ENCODE measurements at regions not wholly inside any gene's neighbourhood (a gene's known extent, or its start where the extent isn't known, plus 50 kb on each side); places are given as distances from the start of the nearest gene placed in this dataset.

DNA sequence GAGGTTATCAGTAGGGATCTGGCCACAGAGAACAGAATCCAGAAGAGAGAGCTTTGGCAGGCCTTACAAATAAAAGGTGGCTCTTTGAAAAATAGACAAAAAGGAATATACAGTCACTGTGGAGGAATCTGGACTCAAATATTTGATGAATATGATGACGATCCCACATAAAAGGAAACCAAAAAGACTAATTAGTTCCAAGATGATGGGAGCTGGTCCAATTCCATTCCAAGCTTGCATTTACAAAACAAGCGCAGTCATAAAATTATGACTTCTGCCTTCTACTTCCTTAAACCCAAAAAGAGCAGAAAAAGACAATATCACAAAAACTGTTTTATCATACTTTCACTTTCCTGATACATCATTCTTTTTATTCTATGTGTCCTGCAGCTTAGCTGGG, 285.8 kb downstream of the DIPK2A start:
- no peaks in the 10 kb centered on the region for H3K9me3 Mint-ChIP-seq (ENCODE audit: insufficient read depth)
- DNase-seq (no peak), ATAC-seq (no peak)
- ChIA-PET POLR2A (no interaction called here), CTCF (no interaction called here)
- H3K27me3 Mint-ChIP-seq (ENCODE audit: low read depth) = peaks cover 10% of the 10 kb centered on the region
- no peak overlapping the region for H3K27ac Mint-ChIP-seq
- H3K36me3 Mint-ChIP-seq (ENCODE audit: low read depth) = no peaks in the 10 kb centered on the region
- H3K4me1 Mint-ChIP-seq (ENCODE audit: low read depth) = no peaks in the 10 kb centered on the region
- H3K4me3 Mint-ChIP-seq = no peak overlapping the region

DNA sequence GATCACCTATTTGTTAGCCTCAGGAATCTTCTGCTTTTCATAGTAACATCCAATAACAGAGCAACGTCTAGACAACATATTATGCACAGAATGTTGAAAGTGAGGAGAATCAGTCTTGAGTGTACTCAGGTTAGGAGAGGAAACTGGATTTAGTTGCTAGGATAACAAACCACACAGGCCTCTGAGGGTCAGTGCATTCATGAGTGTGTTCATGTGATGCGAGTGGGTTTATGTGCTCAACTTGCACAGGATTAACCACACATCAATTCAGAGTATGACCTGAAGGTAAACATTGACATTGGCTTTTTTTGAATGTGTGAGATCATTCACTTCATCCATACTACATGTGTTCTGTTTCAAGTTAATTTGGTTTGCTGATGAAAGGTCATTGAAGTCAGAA, 287.6 kb downstream of the DIPK2A start:
- no peak for DNase-seq
- POLR2A ChIA-PET = no interaction called here
- Mint-ChIP-seq H3K9me3 (ENCODE audit: insufficient read depth) (no peaks in the 10 kb centered on the region), H3K4me3 (no peak overlapping the region), H3K4me1 (ENCODE audit: low read depth) (no peaks in the 10 kb centered on the region), H3K36me3 (ENCODE audit: low read depth) (no peaks in the 10 kb centered on the region), H3K27ac (no peak overlapping the region), H3K27me3 (ENCODE audit: low read depth) (peaks cover 7% of the 10 kb centered on the region)
- CTCF ChIA-PET = no interaction called here
- ATAC-seq = no peak

DNA sequence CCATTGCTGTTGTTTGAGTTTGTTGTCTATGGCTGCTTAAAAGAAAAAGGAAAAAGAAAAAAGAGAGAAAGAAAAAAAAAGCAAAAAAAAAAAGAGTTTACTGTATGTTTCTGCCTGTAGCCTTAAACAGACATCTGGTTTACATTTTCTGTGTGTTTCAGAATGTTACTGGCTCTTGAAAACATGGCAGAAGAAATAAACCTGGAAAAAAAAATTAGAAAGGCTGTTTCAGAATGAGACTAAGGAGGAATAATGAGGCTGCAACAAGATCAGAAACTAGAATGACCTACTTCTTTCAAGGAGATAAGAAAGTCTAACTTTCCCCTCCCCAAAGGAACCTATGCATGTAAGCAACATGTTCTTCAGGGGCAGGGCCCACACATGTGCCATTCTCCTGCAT, 292.1 kb downstream of the DIPK2A start:
- no peak overlapping the region for H3K27ac Mint-ChIP-seq
- ChIA-PET POLR2A (no interaction called here), CTCF (no interaction called here)
- H3K4me1 Mint-ChIP-seq (ENCODE audit: low read depth) = no peaks in the 10 kb centered on the region
- no peaks in the 10 kb centered on the region for H3K9me3 Mint-ChIP-seq (ENCODE audit: insufficient read depth)
- DNase-seq (no peak), ATAC-seq (no peak)
- no peaks in the 10 kb centered on the region for H3K27me3 Mint-ChIP-seq (ENCODE audit: low read depth)
- no peak overlapping the region for H3K4me3 Mint-ChIP-seq
- no peaks in the 10 kb centered on the region for H3K36me3 Mint-ChIP-seq (ENCODE audit: low read depth)

DNA sequence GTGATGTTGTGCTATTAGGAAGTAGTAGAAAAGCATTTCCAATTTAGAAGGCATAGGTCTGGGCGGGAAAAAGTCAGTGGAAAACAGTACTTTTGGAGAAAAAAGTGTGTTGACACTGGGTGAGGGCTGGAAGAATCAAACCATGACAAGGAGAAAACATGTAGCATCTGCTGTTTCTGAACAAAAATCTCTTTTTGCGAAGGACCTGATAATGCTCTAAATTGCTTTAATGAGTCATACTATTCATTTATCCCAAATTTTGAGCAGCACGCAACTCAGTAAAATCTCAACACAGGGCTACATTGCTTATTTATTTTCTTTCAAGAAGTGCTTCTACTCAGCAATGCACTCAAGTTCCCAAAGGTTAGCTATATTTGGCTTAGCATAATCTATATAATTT, 292.7 kb downstream of the DIPK2A start:
- Mint-ChIP-seq H3K9me3 (ENCODE audit: insufficient read depth) (no peaks in the 10 kb centered on the region), H3K27ac (no peak overlapping the region), H3K4me1 (ENCODE audit: low read depth) (no peaks in the 10 kb centered on the region), H3K27me3 (ENCODE audit: low read depth) (no peaks in the 10 kb centered on the region), H3K4me3 (no peak overlapping the region), H3K36me3 (ENCODE audit: low read depth) (no peaks in the 10 kb centered on the region)
- DNase-seq (no peak), ATAC-seq (no peak)
- ChIA-PET CTCF (no interaction called here), POLR2A (no interaction called here)

DNA sequence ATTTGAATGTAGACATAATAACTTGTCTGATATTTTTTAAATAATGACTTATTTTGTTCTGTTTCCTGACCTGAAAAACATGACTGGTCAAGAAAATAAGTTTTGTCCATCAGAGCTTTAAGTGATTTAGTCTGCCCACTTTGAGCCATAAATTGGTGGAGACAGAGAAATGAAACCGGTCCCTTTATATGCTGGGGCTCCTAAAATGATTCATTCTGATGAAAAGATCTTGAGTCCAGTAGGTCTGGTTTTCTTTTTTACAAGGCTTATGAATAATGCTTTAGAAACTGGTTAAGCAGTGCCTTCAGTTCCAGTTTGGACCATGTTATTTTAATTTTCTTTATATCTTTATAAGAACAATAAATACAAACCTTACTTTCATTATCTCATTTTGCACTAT, 293.2 kb downstream of the DIPK2A start:
- no peaks in the 10 kb centered on the region for H3K36me3 Mint-ChIP-seq (ENCODE audit: low read depth)
- CTCF ChIA-PET = no interaction called here
- no peak overlapping the region for H3K4me3 Mint-ChIP-seq
- H3K27ac Mint-ChIP-seq = no peak overlapping the region
- no peaks in the 10 kb centered on the region for H3K27me3 Mint-ChIP-seq (ENCODE audit: low read depth)
- POLR2A ChIA-PET = no interaction called here
- H3K4me1 Mint-ChIP-seq (ENCODE audit: low read depth) = no peaks in the 10 kb centered on the region
- H3K9me3 Mint-ChIP-seq (ENCODE audit: insufficient read depth) = no peaks in the 10 kb centered on the region
- no peak for DNase-seq
- no peak for ATAC-seq

DNA sequence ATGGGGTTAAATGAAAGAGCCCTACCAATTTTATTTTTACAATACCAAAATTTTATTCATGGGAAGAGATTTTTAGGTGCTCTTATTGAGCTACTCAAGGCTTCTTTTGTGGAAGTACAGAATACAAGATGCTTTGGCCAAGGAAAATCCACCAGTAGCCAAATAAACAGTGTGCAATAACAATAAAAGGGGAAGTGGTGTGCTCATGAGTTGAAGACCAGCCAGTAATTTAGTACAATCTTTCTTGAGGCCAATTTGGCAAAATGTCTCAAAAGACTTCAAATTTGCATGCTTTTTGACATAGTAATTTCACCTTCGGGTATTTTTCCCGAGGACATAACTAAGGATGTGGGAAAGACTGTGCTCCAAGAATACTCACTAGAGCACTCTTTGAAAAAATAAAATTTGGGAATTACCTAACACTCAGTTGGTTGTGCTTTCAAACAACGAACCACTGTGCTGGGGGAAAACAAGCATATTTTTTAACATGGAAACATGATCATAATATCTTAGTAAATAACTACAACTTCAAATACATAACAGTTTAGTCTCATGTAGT, 294.0 kb downstream of the DIPK2A start:
- no peaks in the 10 kb centered on the region for H3K9me3 Mint-ChIP-seq (ENCODE audit: insufficient read depth)
- POLR2A ChIA-PET = no interaction called here
- no peaks in the 10 kb centered on the region for H3K27me3 Mint-ChIP-seq (ENCODE audit: low read depth)
- ATAC-seq (no peak), DNase-seq (no peak)
- no peaks in the 10 kb centered on the region for H3K4me1 Mint-ChIP-seq (ENCODE audit: low read depth)
- no peak overlapping the region for H3K27ac Mint-ChIP-seq
- H3K36me3 Mint-ChIP-seq (ENCODE audit: low read depth) = no peaks in the 10 kb centered on the region
- no peak overlapping the region for H3K4me3 Mint-ChIP-seq
- CTCF ChIA-PET = no interaction called here

DNA sequence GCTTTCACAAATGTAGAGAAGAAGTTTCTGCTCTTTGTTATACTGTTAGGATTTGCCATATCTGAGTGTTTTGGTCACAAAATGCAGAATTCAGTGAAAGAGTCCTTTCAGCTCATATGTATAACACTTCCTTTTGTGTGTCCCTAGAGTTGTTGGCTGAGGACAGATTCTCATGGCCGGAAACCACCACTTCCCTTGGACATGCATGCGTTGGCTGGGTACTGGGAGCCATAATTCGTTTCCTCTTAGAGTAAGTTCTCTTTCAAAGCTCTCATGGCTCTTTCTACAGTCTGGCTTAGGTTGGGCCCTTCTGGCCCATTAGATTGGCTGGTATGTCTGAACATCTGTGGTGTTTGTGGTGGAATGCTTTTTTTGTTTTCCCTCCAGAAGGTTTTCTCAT, 298.5 kb downstream of the DIPK2A start:
- Mint-ChIP-seq H3K4me1 (ENCODE audit: low read depth) (no peaks in the 10 kb centered on the region), H3K36me3 (ENCODE audit: low read depth) (no peaks in the 10 kb centered on the region), H3K27ac (no peak overlapping the region), H3K9me3 (ENCODE audit: insufficient read depth) (no peaks in the 10 kb centered on the region), H3K4me3 (no peak overlapping the region), H3K27me3 (ENCODE audit: low read depth) (no peaks in the 10 kb centered on the region)
- DNase-seq (no peak), ATAC-seq (no peak)
- CTCF ChIA-PET = no interaction called here
- POLR2A ChIA-PET = no interaction called here

DNA sequence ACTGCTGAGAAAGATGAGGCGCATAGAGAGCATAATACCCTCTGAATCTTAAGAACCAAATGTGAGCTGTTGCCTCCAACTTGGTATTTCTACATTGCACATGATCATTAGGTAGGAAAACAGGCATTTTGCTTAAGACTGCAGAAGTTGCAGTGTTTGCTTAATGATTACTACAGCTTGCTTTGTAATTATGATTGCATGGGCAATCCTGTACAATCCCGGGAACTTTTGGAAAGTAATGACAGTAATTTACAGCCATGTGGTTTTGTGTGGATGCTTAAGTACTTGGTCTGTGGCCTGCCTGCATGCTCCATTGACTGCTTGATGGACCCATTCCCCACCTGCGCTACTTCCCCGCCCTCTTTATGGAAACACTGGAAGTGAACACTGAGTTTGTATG, 301.1 kb downstream of the DIPK2A start:
- CTCF ChIA-PET = no interaction called here
- Mint-ChIP-seq H3K4me1 (ENCODE audit: low read depth) (no peaks in the 10 kb centered on the region), H3K4me3 (no peak overlapping the region), H3K27me3 (ENCODE audit: low read depth) (no peaks in the 10 kb centered on the region), H3K36me3 (ENCODE audit: low read depth) (no peaks in the 10 kb centered on the region), H3K27ac (no peak overlapping the region), H3K9me3 (ENCODE audit: insufficient read depth) (no peaks in the 10 kb centered on the region)
- ATAC-seq (no peak), DNase-seq (no peak)
- POLR2A ChIA-PET = no interaction called here

DNA sequence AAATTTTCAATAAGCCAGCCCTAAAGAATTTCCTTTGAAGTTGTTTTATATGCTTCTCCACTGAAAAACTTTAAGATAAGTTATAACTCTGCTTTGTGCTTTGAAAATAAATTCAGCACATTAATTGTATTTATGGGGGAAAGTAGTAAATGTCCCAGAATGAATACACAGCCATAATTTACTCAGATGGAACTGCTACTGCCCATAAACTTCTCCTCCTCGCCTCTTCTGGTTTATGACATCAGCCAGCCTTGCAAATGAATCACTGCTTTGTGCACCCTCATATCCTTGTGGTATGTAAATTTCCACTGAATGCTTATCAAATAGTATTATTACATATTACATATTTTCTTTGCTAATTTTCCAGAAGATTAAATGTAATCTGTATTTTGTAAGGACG, 302.0 kb downstream of the DIPK2A start:
- H3K9me3 Mint-ChIP-seq (ENCODE audit: insufficient read depth) = no peaks in the 10 kb centered on the region
- ATAC-seq (no peak), DNase-seq (no peak)
- H3K27me3 Mint-ChIP-seq (ENCODE audit: low read depth) = no peaks in the 10 kb centered on the region
- ChIA-PET CTCF (no interaction called here), POLR2A (no interaction called here)
- no peak overlapping the region for H3K4me3 Mint-ChIP-seq
- no peaks in the 10 kb centered on the region for H3K4me1 Mint-ChIP-seq (ENCODE audit: low read depth)
- no peaks in the 10 kb centered on the region for H3K36me3 Mint-ChIP-seq (ENCODE audit: low read depth)
- H3K27ac Mint-ChIP-seq = no peak overlapping the region

DNA sequence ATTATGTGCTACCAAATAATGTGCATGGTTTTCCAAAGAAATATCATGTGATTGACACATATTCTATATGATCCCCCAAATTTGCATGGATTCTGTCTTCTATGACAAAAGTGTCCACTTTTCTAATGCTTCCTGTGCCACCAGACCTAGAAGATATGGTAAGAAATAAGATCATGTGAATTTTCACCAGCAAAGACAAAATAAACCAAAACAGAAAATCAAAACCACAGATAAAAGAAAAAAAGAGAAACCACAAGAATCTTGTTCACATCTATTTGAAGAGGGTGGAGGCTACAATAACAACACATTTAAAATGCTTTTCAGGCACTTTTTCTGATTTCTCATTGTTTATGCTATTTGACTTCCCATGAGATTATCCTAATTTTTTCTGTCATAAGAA, 303.4 kb downstream of the DIPK2A start:
- ATAC-seq = no peak

DNA sequence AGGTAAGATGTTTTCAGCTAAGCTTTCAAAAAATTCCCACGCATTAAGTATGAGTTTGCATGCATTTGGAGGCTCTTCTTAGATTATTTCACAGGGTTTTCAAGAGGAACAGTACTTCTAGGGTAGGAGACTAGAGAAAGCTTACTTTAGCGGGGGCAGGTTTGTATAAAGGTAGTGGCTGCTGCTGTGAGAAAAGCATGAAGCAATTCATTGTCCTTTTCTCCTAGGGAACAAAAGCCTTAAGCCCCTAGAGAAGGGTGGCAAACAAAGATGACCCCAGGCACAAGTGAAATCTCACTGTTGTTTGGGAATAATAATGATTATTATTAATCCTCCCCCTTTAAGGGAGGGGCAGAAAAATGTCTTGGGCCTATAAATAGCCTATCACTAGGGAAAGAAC, 310.7 kb downstream of the DIPK2A start:
- POLR2A ChIA-PET = no interaction called here
- Mint-ChIP-seq H3K4me3 (no peak overlapping the region), H3K27me3 (ENCODE audit: low read depth) (no peaks in the 10 kb centered on the region), H3K9me3 (ENCODE audit: insufficient read depth) (no peaks in the 10 kb centered on the region), H3K4me1 (ENCODE audit: low read depth) (no peaks in the 10 kb centered on the region), H3K27ac (no peak overlapping the region), H3K36me3 (ENCODE audit: low read depth) (no peaks in the 10 kb centered on the region)
- ATAC-seq = no peak
- CTCF ChIA-PET = no interaction called here
- DNase-seq = no peak

More for the DNA sequence above, 303.4 kb downstream of the DIPK2A start:
- no peaks in the 10 kb centered on the region for H3K36me3 Mint-ChIP-seq (ENCODE audit: low read depth)
- no peak for DNase-seq
- H3K9me3 Mint-ChIP-seq (ENCODE audit: insufficient read depth) = no peaks in the 10 kb centered on the region
- H3K4me3 Mint-ChIP-seq = no peak overlapping the region
- POLR2A ChIA-PET = no interaction called here
- H3K27me3 Mint-ChIP-seq (ENCODE audit: low read depth) = no peaks in the 10 kb centered on the region
- CTCF ChIA-PET = no interaction called here
- no peak overlapping the region for H3K27ac Mint-ChIP-seq
- no peaks in the 10 kb centered on the region for H3K4me1 Mint-ChIP-seq (ENCODE audit: low read depth)

DNA sequence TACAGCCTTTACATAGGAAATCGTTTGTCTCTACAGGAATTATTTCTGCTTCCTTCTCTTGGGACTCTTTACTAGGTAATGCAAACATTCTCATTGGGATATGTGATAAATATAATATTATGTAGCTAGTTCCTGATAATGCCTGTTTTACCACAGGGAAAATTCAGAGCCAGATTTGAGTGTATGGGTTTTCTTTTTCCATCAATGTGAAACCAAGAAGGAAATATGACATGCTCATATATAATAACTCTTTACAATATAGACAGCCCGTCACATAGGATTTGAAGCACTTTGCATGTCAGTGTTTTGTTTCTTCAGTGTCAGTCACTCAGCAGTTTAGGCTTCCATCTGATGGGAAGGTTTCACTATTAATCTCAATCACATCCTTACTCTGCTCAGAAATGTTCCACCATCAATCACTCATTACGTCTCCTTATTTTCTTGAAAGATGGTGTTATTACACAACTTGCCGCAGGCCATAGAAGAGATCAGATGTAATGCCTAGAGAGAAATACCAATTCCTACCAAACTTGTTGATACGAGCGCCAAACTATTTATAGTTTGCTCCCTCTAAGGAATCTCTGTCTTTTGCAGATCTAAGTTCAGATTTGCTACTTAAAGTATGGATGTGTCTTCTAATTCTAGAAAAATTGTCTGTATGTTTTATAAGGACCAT, 314.8 kb downstream of the DIPK2A start:
- no peak for ATAC-seq
- POLR2A ChIA-PET = no interaction called here
- no peak overlapping the region for H3K4me3 Mint-ChIP-seq

DNA sequence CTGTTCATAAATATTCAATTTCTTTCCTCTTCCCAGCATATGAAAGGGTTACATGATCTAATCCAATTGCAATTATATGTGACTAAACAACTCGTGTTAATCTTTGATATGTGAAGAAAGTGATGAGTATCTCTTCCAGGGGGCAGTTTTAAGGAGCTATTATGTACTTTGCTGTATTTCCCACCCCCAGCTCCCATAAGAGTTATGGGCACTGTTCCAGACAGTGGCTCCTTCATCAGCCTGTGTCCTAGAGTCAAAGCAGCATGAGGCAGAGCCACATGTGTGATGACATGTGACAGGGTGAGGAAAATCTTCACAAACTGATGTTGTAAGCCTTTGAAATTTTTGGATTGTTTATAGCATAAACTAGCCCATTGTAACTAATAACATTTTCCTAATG, 315.4 kb downstream of the DIPK2A start:
- ChIA-PET CTCF (no interaction called here), POLR2A (no interaction called here)
- Mint-ChIP-seq H3K27ac (no peak overlapping the region), H3K4me1 (ENCODE audit: low read depth) (no peaks in the 10 kb centered on the region), H3K9me3 (ENCODE audit: insufficient read depth) (no peaks in the 10 kb centered on the region), H3K4me3 (no peak overlapping the region), H3K36me3 (ENCODE audit: low read depth) (no peaks in the 10 kb centered on the region), H3K27me3 (ENCODE audit: low read depth) (no peaks in the 10 kb centered on the region)
- ATAC-seq (no peak), DNase-seq (no peak)

More for the DNA sequence above, 314.8 kb downstream of the DIPK2A start:
- Mint-ChIP-seq H3K27me3 (ENCODE audit: low read depth) (no peaks in the 10 kb centered on the region), H3K27ac (no peak overlapping the region), H3K4me1 (ENCODE audit: low read depth) (no peaks in the 10 kb centered on the region), H3K9me3 (ENCODE audit: insufficient read depth) (no peaks in the 10 kb centered on the region), H3K36me3 (ENCODE audit: low read depth) (no peaks in the 10 kb centered on the region)
- DNase-seq = no peak
- CTCF ChIA-PET = no interaction called here
